ENCODE measurements at regions not wholly inside any gene's neighbourhood (a gene's known extent, or its start where the extent isn't known, plus 50 kb on each side); places are given as distances from the start of the nearest gene placed in this dataset.
"Not testable (repeated sequence)": the region's sequence is repeated elsewhere in the genome, so short reads cannot be mapped to it uniquely, and the experiment has no call there.

GRCh38 chr10:53521046-53521445 is 748.5 kb upstream of the MBL2 start:
- intact Hi-C loops (cut with micrococcal nuclease) = no loop called here
- ATAC-seq (ENCODE audit: low read depth) (no peak), DNase-seq (no peak)
- H3K27me3 Mint-ChIP-seq = no peaks in the 10 kb centered on the region
- ChIA-PET POLR2A (no interaction called here), CTCF (no interaction called here)
- peaks cover 7% of the 10 kb centered on the region for H3K9me3 Mint-ChIP-seq
- no peaks in the 10 kb centered on the region for H3K36me3 Mint-ChIP-seq (ENCODE audit: low read depth)
- H3K27ac Mint-ChIP-seq = no peak overlapping the region
- no peak overlapping the region for H3K4me3 Mint-ChIP-seq
- H3K4me1 Mint-ChIP-seq = no peaks in the 10 kb centered on the region
- no peak for TF ChIP-seq CTCF (IDR thresholded peaks at IDR 0.05)

- intact Hi-C loops (cut with micrococcal nuclease) = no loop called here
- ChIA-PET POLR2A (no interaction called here), CTCF (no interaction called here)
- Mint-ChIP-seq H3K27ac (no peak overlapping the region), H3K27me3 (no peaks in the 10 kb centered on the region), H3K9me3 (peaks cover 3% of the 10 kb centered on the region), H3K36me3 (ENCODE audit: low read depth) (no peaks in the 10 kb centered on the region), H3K4me3 (no peak overlapping the region), H3K4me1 (no peaks in the 10 kb centered on the region)
- ATAC-seq (ENCODE audit: low read depth) (no peak), DNase-seq (no peak)
- no peak for TF ChIP-seq CTCF (IDR thresholded peaks at IDR 0.05)
Observed at GRCh38 chr10:53508197-53508596, 735.6 kb upstream of the MBL2 start.

GRCh38 chr10:53504492-53504891 is 731.9 kb upstream of the MBL2 start:
- CTCF ChIA-PET; POLR2A ChIA-PET; H3K4me1 Mint-ChIP-seq; ATAC-seq (ENCODE audit: low read depth); intact Hi-C loops (cut with micrococcal nuclease); H3K27ac Mint-ChIP-seq; DNase-seq; H3K4me3 Mint-ChIP-seq; H3K9me3 Mint-ChIP-seq; H3K36me3 Mint-ChIP-seq (ENCODE audit: low read depth); H3K27me3 Mint-ChIP-seq: not testable (repeated sequence)

GRCh38 chr10:53491774-53492173 is 719.2 kb upstream of the MBL2 start:
- H3K27ac Mint-ChIP-seq = no peak overlapping the region
- no peaks in the 10 kb centered on the region for H3K4me1 Mint-ChIP-seq
- intact Hi-C loops (cut with micrococcal nuclease) = no loop called here
- ATAC-seq (ENCODE audit: low read depth) (no peak), DNase-seq (no peak)
- H3K4me3 Mint-ChIP-seq = no peak overlapping the region
- H3K9me3 Mint-ChIP-seq = peaks cover 16% of the 10 kb centered on the region
- CTCF ChIA-PET = no interaction called here
- no peaks in the 10 kb centered on the region for H3K27me3 Mint-ChIP-seq
- H3K36me3 Mint-ChIP-seq (ENCODE audit: low read depth) = no peaks in the 10 kb centered on the region
- no peak for TF ChIP-seq CTCF (IDR thresholded peaks at IDR 0.05)
- POLR2A ChIA-PET = no interaction called here

GRCh38 chr10:53490553-53490952 is 718.0 kb upstream of the MBL2 start:
- no peak overlapping the region for H3K4me3 Mint-ChIP-seq
- CTCF ChIA-PET = no interaction called here
- no peak for ATAC-seq (ENCODE audit: low read depth)

More at GRCh38 chr10:53490553-53490952, 718.0 kb upstream of the MBL2 start:
- TF ChIP-seq CTCF (IDR thresholded peaks at IDR 0.05) = no peak
- no peaks in the 10 kb centered on the region for H3K27me3 Mint-ChIP-seq
- no peaks in the 10 kb centered on the region for H3K4me1 Mint-ChIP-seq
- POLR2A ChIA-PET = no interaction called here
- peaks cover 19% of the 10 kb centered on the region for H3K9me3 Mint-ChIP-seq
- no peaks in the 10 kb centered on the region for H3K36me3 Mint-ChIP-seq (ENCODE audit: low read depth)
- no peak overlapping the region for H3K27ac Mint-ChIP-seq
- DNase-seq = no peak
- intact Hi-C loops (cut with micrococcal nuclease) = no loop called here

Data from activated B cell treated with CpG ODN at 0.5 μM for 24 hours (primary cell).